A549 (cell line): ENCODE measurements at regions not wholly inside any gene's neighbourhood (a gene's known extent, or its start where the extent isn't known, plus 50 kb on each side); places are given as distances from the start of the nearest gene placed in this dataset.

Experiments used
- ATAC-seq, 2 experiments: fragments of 200-7000 bp in 1 of 2; fragments of >200 bp in 1 of 2; cut with Nextera tagmentation in 1 of 2; cut with Tn5 transposase in 1 of 2; 3 replicates each; pipeline versions ENCODE4 v1.8.0 to v1.9.1; 2018 to 2020; ENCODE audit warnings: mild to moderate bottlenecking in 1 of 2, moderate library complexity in 1 of 2
- CTCF ChIA-PET: fragments of 300-600 bp; sonication (Branson Sonifier 250); formaldehyde crosslinking; extraction: SDS; loops from one replicate; lab custom pipeline; 2021; ENCODE audit warnings: antibody characterized with exemption, inconsistent platforms; lab: Yijun Ruan, JAX
- POLR2A ChIA-PET: fragments of 350-600 bp; formaldehyde crosslinking; extraction: SDS; loops from one replicate; lab custom pipeline; 2021; ENCODE audit warnings: antibody characterized with exemption, inconsistent platforms; lab: Yijun Ruan, JAX
- DNase-seq, 2 experiments: peaks; one replicate each; pipeline versions ENCODE4 v3.0.0 to v3.0.0-alpha.2; 2011 to 2016; ENCODE audit warnings: low read depth in 1 of 2, low spot score in 1 of 2
- FAIRE-seq: peaks from 2 replicates; lab custom pipeline; 2011; peaks lifted over from hg19 to GRCh38; lab: Jason Lieb, UNC
- H3K27ac ChIP-seq, 2 experiments: fragments of >200 bp; sonication (Bioruptor Twin); formaldehyde crosslinking; 3 replicates each; pipeline ENCODE4 v1.5.1; 2016 to 2017
- H3K4me1 ChIP-seq: fragments of >200 bp; sonication (Bioruptor Twin); formaldehyde crosslinking; 3 replicates; pipeline ENCODE4 v1.6.1; 2016
- H3K4me2 ChIP-seq: fragments of >200 bp; sonication (Bioruptor Twin); formaldehyde crosslinking; 3 replicates; pipeline ENCODE4 v1.6.1; 2016
- H3K4me3 ChIP-seq: fragments of >200 bp; sonication (Bioruptor Twin); formaldehyde crosslinking; 3 replicates; pipeline ENCODE4 v1.5.1; 2016
- H3K9me3 ChIP-seq: fragments of >200 bp; sonication (Bioruptor Twin); formaldehyde crosslinking; 3 replicates; pipeline ENCODE4 v1.6.1; 2016
- CBX2 ChIP-seq: fragments of 200-600 bp; sonication (generic); IDR thresholded peaks from 2 replicates; pipeline ENCODE4 v1.6.1; 2016; ENCODE audit warnings: low read depth, mild to moderate bottlenecking, borderline replicate concordance
- CHD2 ChIP-seq: fragments of 150-350 bp; IDR thresholded peaks from 2 replicates; pipeline ENCODE4 v1.6.1; 2014; ENCODE audit warnings: low read length; ENCODE audit not compliant: partially characterized antibody
- CHD4 ChIP-seq: fragments of 200-600 bp; sonication (generic); IDR thresholded peaks from 2 replicates; pipeline ENCODE4 v1.6.1; 2016; ENCODE audit warnings: antibody characterized with exemption, mild to moderate bottlenecking, borderline replicate concordance
- FOXS1 ChIP-seq: fragments of 250-450 bp; sonication (Bioruptor Pico); IDR thresholded peaks from 2 replicates; pipeline ENCODE4 v1.5.0; 2020; ENCODE audit warnings: mild to moderate bottlenecking, moderate library complexity
- GATA3 ChIP-seq: IDR thresholded peaks from 2 replicates; pipeline ENCODE4 v1.6.1; 2012; ENCODE audit warnings: borderline replicate concordance
- HDAC2 ChIP-seq: fragments of 200-600 bp; sonication (generic); IDR thresholded peaks from 2 replicates; pipeline ENCODE4 v1.6.1; 2016
- HEYL ChIP-seq: fragments of 250-450 bp; sonication (Bioruptor Pico); IDR thresholded peaks from 2 replicates; pipeline ENCODE4 v1.8.0; 2021; ENCODE audit warnings: mild to moderate bottlenecking, moderate library complexity
- HOXB13 ChIP-seq: fragments of 250-450 bp; sonication (Bioruptor Pico); IDR thresholded peaks from 2 replicates; pipeline ENCODE4 v1.5.0; 2020; ENCODE audit warnings: low read depth, mild to moderate bottlenecking, moderate library complexity
- JUN ChIP-seq, 2 experiments: fragments of >200 bp; sonication (Bioruptor Twin); formaldehyde crosslinking; IDR thresholded peaks; 2 replicates in 1 of 2; 3 replicates in 1 of 2; pipeline ENCODE4 v1.6.1; 2016 to 2017
- KDM1A ChIP-seq: fragments of 200-600 bp; sonication (generic); IDR thresholded peaks from 2 replicates; pipeline ENCODE4 v1.6.1; 2016; ENCODE audit warnings: low read depth, mild to moderate bottlenecking
- KDM5A ChIP-seq: fragments of 200-600 bp; sonication (generic); IDR thresholded peaks from 2 replicates; pipeline ENCODE4 v1.6.1; 2016; ENCODE audit warnings: antibody characterized with exemption, mild to moderate bottlenecking
- MAFK ChIP-seq: fragments of 450-650 bp; IDR thresholded peaks from 2 replicates; pipeline ENCODE4 v1.6.1; 2014; ENCODE audit not compliant: partially characterized antibody
- NPAS2 ChIP-seq: fragments of 250-450 bp; sonication (Bioruptor Pico); IDR thresholded peaks from 2 replicates; pipeline ENCODE4 v1.8.0; 2022; ENCODE audit warnings: mild to moderate bottlenecking, moderate library complexity, borderline replicate concordance
- RAD21 ChIP-seq, 2 experiments: fragments of >200 bp in 1 of 2; sonication (Bioruptor Twin) in 1 of 2; formaldehyde crosslinking in 1 of 2; IDR thresholded peaks in 1 of 2; conservative IDR thresholded peaks in 1 of 2; 2 replicates in 1 of 2; 3 replicates in 1 of 2; pipeline ENCODE4 v1.6.1; 2012 to 2018; ENCODE audit warnings: inconsistent platforms in 1 of 2
- RARB ChIP-seq: fragments of 250-450 bp; sonication (Bioruptor Pico); IDR thresholded peaks from 2 replicates; pipeline ENCODE4 v1.8.0; 2021; ENCODE audit warnings: mild to moderate bottlenecking, moderate library complexity
- RCOR1 ChIP-seq: fragments of 150-350 bp; IDR thresholded peaks from 2 replicates; pipeline ENCODE4 v1.6.1; 2014; ENCODE audit warnings: antibody characterized with exemption, low read length, low read depth
- TP53 ChIP-seq: fragments of 250-450 bp; sonication (Bioruptor Pico); IDR thresholded peaks from 2 replicates; pipeline ENCODE4 v1.5.0; 2021; ENCODE audit warnings: mild to moderate bottlenecking, moderate library complexity
- ZFP36 ChIP-seq: fragments of 450-650 bp; IDR thresholded peaks from 2 replicates; pipeline ENCODE4 v1.6.1; 2014; ENCODE audit warnings: borderline replicate concordance; ENCODE audit not compliant: partially characterized antibody
- ZNF302 ChIP-seq: fragments of 250-450 bp; sonication (Bioruptor Pico); IDR thresholded peaks from 2 replicates; pipeline ENCODE4 v1.9.0; 2021; ENCODE audit warnings: inconsistent platforms, mild to moderate bottlenecking, moderate library complexity
- ZSCAN20 ChIP-seq: fragments of 250-450 bp; sonication (Bioruptor Pico); IDR thresholded peaks from 2 replicates; pipeline ENCODE4 v1.8.0; 2022; ENCODE audit warnings: mild to moderate bottlenecking, moderate library complexity
- WGBS: methylation state at CpG from one replicate; pipeline ENCODE4 v1.1.6; 2017; ENCODE audit errors: missing lambda C conversion rate; 5-methylcytosine and 5-hydroxymethylcytosine counted together
- TF ChIP-seq, protein P1 (sequence below): fragments of 150-350 bp; IDR thresholded peaks from 2 replicates; pipeline ENCODE4 v1.6.1; 2014; ENCODE audit warnings: low read depth, mild to moderate bottlenecking, low read length
- TF ChIP-seq, protein P2 (sequence below): IDR thresholded peaks from 2 replicates; pipeline ENCODE4 v1.6.1; 2012; ENCODE audit warnings: low read depth, borderline replicate concordance
- TF ChIP-seq, protein P3 (sequence below): IDR thresholded peaks from 2 replicates; pipeline ENCODE4 v1.6.1; 2012
- TF ChIP-seq, protein P4 (sequence below): fragments of >200 bp; sonication (Bioruptor Twin); formaldehyde crosslinking; IDR thresholded peaks from 3 replicates; pipeline ENCODE4 v1.5.1; 2016

DNA sequence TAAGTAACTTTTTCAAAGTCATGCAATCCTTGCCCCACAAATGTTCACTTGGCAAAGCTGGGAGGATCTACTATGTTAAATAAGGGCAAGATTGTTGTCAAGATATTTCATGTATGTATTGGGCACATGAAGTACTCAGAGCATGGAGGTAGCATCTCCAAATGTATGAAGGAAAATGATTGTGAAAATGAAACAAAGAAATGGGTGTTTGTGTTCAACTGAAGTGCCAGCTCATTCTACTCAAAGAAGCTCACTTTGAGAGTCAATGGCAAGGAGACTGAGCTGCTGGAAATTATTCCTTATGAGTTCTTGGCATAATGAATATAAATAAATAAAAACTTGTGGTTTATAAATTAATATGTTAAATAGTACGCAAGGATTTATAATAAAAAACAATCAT, 124.5 kb upstream of the ARSJ start:
- no peak for ATAC-seq
- WGBS, result 90% methylated on average over 1 of the region's 1 CpG

DNA sequence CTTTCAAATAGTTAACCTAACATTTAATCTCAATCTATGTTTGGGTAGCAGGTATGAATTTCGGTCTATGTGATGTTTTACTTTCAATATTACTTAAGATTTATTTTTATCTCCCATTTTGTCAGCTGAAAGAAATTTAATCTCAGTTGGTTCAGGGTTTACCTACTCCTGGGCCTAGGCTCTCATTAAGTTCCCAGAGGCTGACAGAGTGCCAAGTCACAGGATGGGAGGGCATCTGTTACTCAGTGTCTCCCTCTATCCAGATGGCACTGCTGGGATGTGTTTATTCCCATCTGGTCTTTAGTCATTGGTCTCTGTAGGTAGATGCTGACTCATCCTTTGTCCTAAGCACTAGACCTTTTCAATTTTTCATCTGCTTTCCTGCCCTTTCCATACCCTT, 129.4 kb upstream of the ARSJ start:
- TF ChIP-seq MAFK, result peak; percentile 68
- TF ChIP-seq JUN (IDR thresholded peaks at IDR 0.05), result no peak
- no peak for TF ChIP-seq RARB (CRISPR knock-in tag)
- DNase-seq, result peak in 1 of 2 experiments; percentile 39
- no peak overlapping the region for H3K4me3 ChIP-seq
- ChIA-PET POLR2A (no interaction called here), CTCF (no interaction called here)
- no peak overlapping the region for H3K4me2 ChIP-seq
- FAIRE-seq, result no peak
- 96% methylated on average over 1 of the region's 1 CpG for WGBS
- no peaks in the 10 kb centered on the region for H3K9me3 ChIP-seq
- ATAC-seq, result peak in 1 of 2 experiments; percentile 52; a peak in 2 of 6 replicates
- H3K4me1 ChIP-seq, result no peaks in the 10 kb centered on the region
- 0 out of 6 replicates have a peak overlapping the region, but pooled peaks of 1 of the 2 experiments have one; percentile 4 for H3K27ac ChIP-seq

More for the DNA sequence above, 124.5 kb upstream of the ARSJ start:
- ChIA-PET POLR2A (no interaction called here), CTCF (no interaction called here)
- H3K4me1 ChIP-seq, result no peaks in the 10 kb centered on the region
- H3K9me3 ChIP-seq, result no peaks in the 10 kb centered on the region
- FAIRE-seq, result no peak
- H3K4me3 ChIP-seq, result no peak overlapping the region
- H3K27ac ChIP-seq, result no peak overlapping the region
- TF ChIP-seq CHD4 (no peak), KDM5A (no peak), ZSCAN20 (CRISPR knock-in tag) (no peak), HOXB13 (CRISPR knock-in tag) (no peak), RAD21 (conservative IDR thresholded peaks at IDR 0.05 in 1 of 2, IDR thresholded peaks at IDR 0.05 in 1 of 2) (no peak), GATA3 (no peak), HEYL (CRISPR knock-in tag) (no peak), JUN (IDR thresholded peaks at IDR 0.05) (no peak), CBX2 (no peak), FOXS1 (CRISPR knock-in tag) (no peak), TP53 (CRISPR knock-in tag) (no peak), KDM1A (no peak)
- TF ChIP-seq, protein P1, sequence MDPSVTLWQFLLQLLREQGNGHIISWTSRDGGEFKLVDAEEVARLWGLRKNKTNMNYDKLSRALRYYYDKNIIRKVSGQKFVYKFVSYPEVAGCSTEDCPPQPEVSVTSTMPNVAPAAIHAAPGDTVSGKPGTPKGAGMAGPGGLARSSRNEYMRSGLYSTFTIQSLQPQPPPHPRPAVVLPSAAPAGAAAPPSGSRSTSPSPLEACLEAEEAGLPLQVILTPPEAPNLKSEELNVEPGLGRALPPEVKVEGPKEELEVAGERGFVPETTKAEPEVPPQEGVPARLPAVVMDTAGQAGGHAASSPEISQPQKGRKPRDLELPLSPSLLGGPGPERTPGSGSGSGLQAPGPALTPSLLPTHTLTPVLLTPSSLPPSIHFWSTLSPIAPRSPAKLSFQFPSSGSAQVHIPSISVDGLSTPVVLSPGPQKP, result no peak
- no peak for DNase-seq
- H3K4me2 ChIP-seq, result no peak overlapping the region

DNA sequence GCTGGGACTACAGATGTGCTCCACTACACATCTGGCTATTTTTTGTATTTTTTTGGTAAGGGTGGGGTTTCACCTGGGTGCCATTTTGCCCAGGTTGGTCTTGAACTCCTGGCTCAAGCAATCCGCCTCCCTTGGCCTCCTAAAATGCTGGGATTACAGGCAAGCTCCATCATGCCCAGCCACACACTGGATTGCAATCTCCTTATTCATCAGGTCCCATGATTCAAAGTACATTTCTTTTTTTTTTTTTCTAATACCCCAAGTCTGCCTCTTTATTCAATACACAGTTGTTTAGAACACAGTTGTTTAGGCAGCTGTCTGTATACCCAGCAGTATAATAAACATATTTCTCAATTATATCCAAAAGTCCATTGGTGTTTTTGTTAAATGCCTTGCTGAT, 130.3 kb upstream of the ARSJ start:
- ATAC-seq (no peak), FAIRE-seq (no peak), DNase-seq (no peak)
- Histone ChIP-seq H3K4me2 (no peak overlapping the region), H3K4me1 (no peaks in the 10 kb centered on the region), H3K9me3 (no peaks in the 10 kb centered on the region), H3K4me3 (no peak overlapping the region), H3K27ac (no peak overlapping the region)
- ChIA-PET CTCF (interaction anchor here (0.6 kb wide), 1 partner anchor 86 kb away, joined by 3 read pairs; no protein-coding TSS in a partner anchor), POLR2A (no interaction called here)
- TF ChIP-seq, protein P2, sequence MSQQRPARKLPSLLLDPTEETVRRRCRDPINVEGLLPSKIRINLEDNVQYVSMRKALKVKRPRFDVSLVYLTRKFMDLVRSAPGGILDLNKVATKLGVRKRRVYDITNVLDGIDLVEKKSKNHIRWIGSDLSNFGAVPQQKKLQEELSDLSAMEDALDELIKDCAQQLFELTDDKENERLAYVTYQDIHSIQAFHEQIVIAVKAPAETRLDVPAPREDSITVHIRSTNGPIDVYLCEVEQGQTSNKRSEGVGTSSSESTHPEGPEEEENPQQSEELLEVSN, result no peak
- TF ChIP-seq MAFK, result no peak
- TF ChIP-seq CHD4, result no peak
- no peak for TF ChIP-seq RCOR1
- TF ChIP-seq, protein P3, sequence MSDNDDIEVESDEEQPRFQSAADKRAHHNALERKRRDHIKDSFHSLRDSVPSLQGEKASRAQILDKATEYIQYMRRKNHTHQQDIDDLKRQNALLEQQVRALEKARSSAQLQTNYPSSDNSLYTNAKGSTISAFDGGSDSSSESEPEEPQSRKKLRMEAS, result no peak
- TF ChIP-seq ZNF302 (CRISPR knock-in tag), result no peak
- no peak for TF ChIP-seq CHD2
- TF ChIP-seq, protein P4, sequence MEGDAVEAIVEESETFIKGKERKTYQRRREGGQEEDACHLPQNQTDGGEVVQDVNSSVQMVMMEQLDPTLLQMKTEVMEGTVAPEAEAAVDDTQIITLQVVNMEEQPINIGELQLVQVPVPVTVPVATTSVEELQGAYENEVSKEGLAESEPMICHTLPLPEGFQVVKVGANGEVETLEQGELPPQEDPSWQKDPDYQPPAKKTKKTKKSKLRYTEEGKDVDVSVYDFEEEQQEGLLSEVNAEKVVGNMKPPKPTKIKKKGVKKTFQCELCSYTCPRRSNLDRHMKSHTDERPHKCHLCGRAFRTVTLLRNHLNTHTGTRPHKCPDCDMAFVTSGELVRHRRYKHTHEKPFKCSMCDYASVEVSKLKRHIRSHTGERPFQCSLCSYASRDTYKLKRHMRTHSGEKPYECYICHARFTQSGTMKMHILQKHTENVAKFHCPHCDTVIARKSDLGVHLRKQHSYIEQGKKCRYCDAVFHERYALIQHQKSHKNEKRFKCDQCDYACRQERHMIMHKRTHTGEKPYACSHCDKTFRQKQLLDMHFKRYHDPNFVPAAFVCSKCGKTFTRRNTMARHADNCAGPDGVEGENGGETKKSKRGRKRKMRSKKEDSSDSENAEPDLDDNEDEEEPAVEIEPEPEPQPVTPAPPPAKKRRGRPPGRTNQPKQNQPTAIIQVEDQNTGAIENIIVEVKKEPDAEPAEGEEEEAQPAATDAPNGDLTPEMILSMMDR, result no peak
- TF ChIP-seq HDAC2, result no peak
- no peak for TF ChIP-seq NPAS2 (CRISPR knock-in tag)
- no peak for TF ChIP-seq ZFP36
- 100% methylated on average over 1 of the region's 1 CpG for WGBS
